ENCODE measurements at regions not wholly inside any gene's neighbourhood (a gene's known extent, or its start where the extent isn't known, plus 50 kb on each side); places are given as distances from the start of the nearest gene placed in this dataset.
A peak's percentile ranks its signal among the peaks of the same experiment; 100 is the strongest.
"Not testable (repeated sequence)": the region's sequence is repeated elsewhere in the genome, so short reads cannot be mapped to it uniquely, and the experiment has no call there.

GRCh38 chr5:130424341-130424740 lies 520.1 kb downstream of the CHSY3 start:
- no peaks in the 10 kb centered on the region for H3K9me3 ChIP-seq (ENCODE audit: severe bottlenecking)
- no peak overlapping the region for H3K4me3 ChIP-seq (ENCODE audit: severe bottlenecking)
- no peak for DNase-seq (ENCODE audit: low spot score)
- no peaks in the 10 kb centered on the region for H3K36me3 ChIP-seq (ENCODE audit: low read depth)
- no peaks in the 10 kb centered on the region for H3K4me1 ChIP-seq (ENCODE audit: insufficient read depth, poor library complexity, severe bottlenecking)
- no peak for ATAC-seq (ENCODE audit: low read depth)
- no peaks in the 10 kb centered on the region for H3K27me3 ChIP-seq (ENCODE audit: insufficient read depth, poor library complexity, severe bottlenecking)
- TF ChIP-seq CTCF (IDR thresholded peaks at IDR 0.05; ENCODE audit: poor library complexity, severe bottlenecking), result no peak
- H3K27ac ChIP-seq (ENCODE audit: poor library complexity, severe bottlenecking), result no peak overlapping the region

DNA sequence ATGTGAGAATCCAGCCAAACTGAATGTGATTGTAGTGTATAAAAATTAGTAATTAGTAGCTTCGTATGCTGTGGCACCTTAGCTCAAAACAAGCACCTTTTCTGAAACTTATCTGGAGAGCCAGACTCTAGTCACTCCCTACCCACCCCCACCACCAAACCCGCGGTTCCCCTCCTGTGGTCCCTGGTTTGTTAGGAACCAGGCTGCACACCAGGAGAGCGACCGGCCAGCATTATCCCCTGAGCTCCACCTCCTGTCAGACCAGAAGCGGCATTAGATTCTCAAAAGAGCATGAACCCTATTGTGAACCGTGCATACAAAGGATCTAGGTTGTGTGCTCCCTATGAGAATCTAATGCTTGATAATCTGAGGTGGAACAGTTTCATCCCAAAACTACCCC lies 498.6 kb downstream of the CHSY3 start:
- Histone ChIP-seq H3K27ac (ENCODE audit: poor library complexity, severe bottlenecking) (no peak overlapping the region), H3K4me1 (ENCODE audit: insufficient read depth, poor library complexity, severe bottlenecking) (peaks cover 10% of the 10 kb centered on the region), H3K9me3 (ENCODE audit: severe bottlenecking) (no peaks in the 10 kb centered on the region), H3K4me3 (ENCODE audit: severe bottlenecking) (no peak overlapping the region), H3K36me3 (ENCODE audit: low read depth) (no peaks in the 10 kb centered on the region), H3K27me3 (ENCODE audit: insufficient read depth, poor library complexity, severe bottlenecking) (no peaks in the 10 kb centered on the region)
- TF ChIP-seq CTCF (IDR thresholded peaks at IDR 0.05; ENCODE audit: poor library complexity, severe bottlenecking), result no peak
- DNase-seq (ENCODE audit: low spot score) (no peak), ATAC-seq (ENCODE audit: low read depth) (no peak)

DNA sequence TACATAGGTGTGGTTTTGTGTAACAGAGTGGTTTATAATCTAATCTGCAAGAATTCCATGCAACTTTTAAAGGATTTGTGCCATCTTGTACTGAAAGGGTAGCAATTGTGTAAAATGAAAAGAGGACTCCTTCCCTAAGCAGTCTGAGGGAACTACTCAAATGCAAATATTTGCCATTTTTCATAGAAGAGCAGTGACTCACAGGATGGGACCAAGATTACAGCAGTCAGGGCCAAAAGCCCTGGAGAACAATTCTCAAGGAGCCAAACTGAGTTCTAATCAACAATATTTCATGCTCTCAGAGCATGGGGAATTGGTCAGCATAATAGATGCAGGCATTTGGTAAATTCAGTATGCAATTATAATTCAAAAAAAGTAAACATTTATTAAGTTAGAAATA lies 495.8 kb downstream of the CHSY3 start:
- Histone ChIP-seq H3K36me3 (ENCODE audit: low read depth) (no peaks in the 10 kb centered on the region), H3K4me1 (ENCODE audit: insufficient read depth, poor library complexity, severe bottlenecking) (peaks cover 10% of the 10 kb centered on the region), H3K4me3 (ENCODE audit: severe bottlenecking) (no peak overlapping the region), H3K9me3 (ENCODE audit: severe bottlenecking) (no peaks in the 10 kb centered on the region), H3K27me3 (ENCODE audit: insufficient read depth, poor library complexity, severe bottlenecking) (no peaks in the 10 kb centered on the region), H3K27ac (ENCODE audit: poor library complexity, severe bottlenecking) (peak overlapping the region; percentile 5)
- ATAC-seq (ENCODE audit: low read depth) (peak; percentile 99), DNase-seq (ENCODE audit: low spot score) (no peak)
- TF ChIP-seq CTCF (IDR thresholded peaks at IDR 0.05; ENCODE audit: poor library complexity, severe bottlenecking), result no peak

- peaks cover 10% of the 10 kb centered on the region for H3K4me1 ChIP-seq (ENCODE audit: insufficient read depth, poor library complexity, severe bottlenecking)
- no peak for TF ChIP-seq CTCF (IDR thresholded peaks at IDR 0.05; ENCODE audit: poor library complexity, severe bottlenecking)
- ATAC-seq (ENCODE audit: low read depth) (no peak), DNase-seq (ENCODE audit: low spot score) (no peak)
- H3K36me3 ChIP-seq (ENCODE audit: low read depth), result no peaks in the 10 kb centered on the region
- H3K27me3 ChIP-seq (ENCODE audit: insufficient read depth, poor library complexity, severe bottlenecking), result no peaks in the 10 kb centered on the region
- no peak overlapping the region for H3K4me3 ChIP-seq (ENCODE audit: severe bottlenecking)
- H3K9me3 ChIP-seq (ENCODE audit: severe bottlenecking), result no peaks in the 10 kb centered on the region
- H3K27ac ChIP-seq (ENCODE audit: poor library complexity, severe bottlenecking), result no peak overlapping the region
Measured at GRCh38 chr5:130398825-130399224, 494.6 kb downstream of the CHSY3 start.

- not testable (repeated sequence) for H3K9me3 ChIP-seq (ENCODE audit: severe bottlenecking); ATAC-seq (ENCODE audit: low read depth); H3K27me3 ChIP-seq (ENCODE audit: insufficient read depth, poor library complexity, severe bottlenecking); H3K4me3 ChIP-seq (ENCODE audit: severe bottlenecking); H3K27ac ChIP-seq (ENCODE audit: poor library complexity, severe bottlenecking); H3K36me3 ChIP-seq (ENCODE audit: low read depth); DNase-seq (ENCODE audit: low spot score)
- H3K4me1 ChIP-seq (ENCODE audit: insufficient read depth, poor library complexity, severe bottlenecking), result peaks cover 10% of the 10 kb centered on the region
Measured at GRCh38 chr5:130397727-130398126, 493.5 kb downstream of the CHSY3 start.
